Mucosa of rectum (tissue), 2 donors: ENCODE measurements at regions not wholly inside any gene's neighbourhood (a gene's known extent, or its start where the extent isn't known, plus 50 kb on each side); places are given as distances from the start of the nearest gene placed in this dataset.

Experiments
- H3K27ac ChIP-seq, 2 donors: one replicate each; pipeline ENCODE4 v1.7.0; 2013; ENCODE audit warnings: inconsistent platforms in 2 of 2, low read depth in 2 of 2, low read length in 2 of 2
- H3K27me3 ChIP-seq, 2 donors: one replicate each; pipeline ENCODE4 v1.7.0; 2013; ENCODE audit warnings: low read length in 2 of 2; ENCODE audit not compliant: control insufficient read depth in 2 of 2, insufficient read depth in 2 of 2
- H3K36me3 ChIP-seq, 2 donors: one replicate each; pipeline ENCODE4 v1.7.0; 2013; ENCODE audit warnings: low read length in 2 of 2; ENCODE audit not compliant: control insufficient read depth in 2 of 2, insufficient read depth in 2 of 2
- H3K4me1 ChIP-seq, 2 donors: one replicate each; pipeline ENCODE4 v1.7.0; 2013; ENCODE audit warnings: low read length in 2 of 2, mild to moderate bottlenecking in 1 of 2; ENCODE audit not compliant: control insufficient read depth in 2 of 2, insufficient read depth in 2 of 2
- H3K4me3 ChIP-seq, 2 donors: one replicate each; pipeline ENCODE4 v1.7.0; 2013; ENCODE audit warnings: low read length in 2 of 2
- H3K9ac ChIP-seq, 2 donors: one replicate each; pipeline ENCODE4 v1.7.0; 2013; ENCODE audit warnings: low read length in 2 of 2, low read depth in 1 of 2, mild to moderate bottlenecking in 1 of 2
- H3K9me3 ChIP-seq, 2 donors: one replicate each; pipeline ENCODE4 v1.7.0; 2013; ENCODE audit warnings: low read length in 2 of 2; ENCODE audit not compliant: control insufficient read depth in 2 of 2
- donor health status: healthy.
- donor health status: Normal muscosa, but diverticular disease.

GRCh38 chr6:113304116-113304515, 553.0 kb upstream of the MARCKS start:
- H3K27me3 ChIP-seq = no peaks in the 10 kb centered on the region
- no peaks in the 10 kb centered on the region for H3K4me1 ChIP-seq
- no peak overlapping the region for H3K4me3 ChIP-seq
- no peaks in the 10 kb centered on the region for H3K36me3 ChIP-seq
- H3K9ac ChIP-seq = no peak overlapping the region
- H3K9me3 ChIP-seq = no peaks in the 10 kb centered on the region
- no peak overlapping the region for H3K27ac ChIP-seq

DNA sequence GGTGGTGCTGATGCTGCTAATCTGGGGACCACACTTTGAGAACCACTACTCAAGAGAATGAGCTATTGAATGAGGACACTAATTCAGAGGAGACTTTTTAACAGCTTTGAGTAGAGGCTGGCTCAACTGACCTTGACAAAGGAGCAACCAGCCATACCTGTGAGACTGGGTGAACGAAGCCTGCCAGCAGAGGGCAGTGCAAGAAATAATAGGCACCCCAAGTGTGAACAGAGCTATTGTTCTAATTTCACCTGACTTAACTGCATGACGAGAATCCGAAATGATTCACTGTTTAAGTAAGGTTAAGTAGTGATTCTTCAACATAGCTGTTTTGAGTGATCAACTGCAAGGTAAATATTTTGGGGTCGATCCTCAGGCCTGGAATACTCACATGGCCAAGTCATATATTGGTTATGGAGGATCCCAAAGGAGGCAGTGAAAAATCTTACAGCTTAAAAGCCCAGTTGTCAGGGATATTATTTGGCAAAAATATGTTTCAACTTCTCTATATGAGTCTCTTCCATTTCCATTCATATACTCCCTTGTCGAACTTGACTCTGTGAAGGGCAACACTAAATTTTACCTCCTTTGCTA, 550.5 kb upstream of the MARCKS start:
- H3K9ac ChIP-seq = no peak overlapping the region
- H3K4me1 ChIP-seq = no peaks in the 10 kb centered on the region
- H3K27ac ChIP-seq = no peak overlapping the region
- no peaks in the 10 kb centered on the region for H3K9me3 ChIP-seq
- peak overlapping the region in 1 of 2 donors; percentile 25 for H3K4me3 ChIP-seq
- H3K36me3 ChIP-seq = no peaks in the 10 kb centered on the region
- H3K27me3 ChIP-seq = no peaks in the 10 kb centered on the region

- no peak overlapping the region for H3K9ac ChIP-seq
- no peak overlapping the region for H3K4me3 ChIP-seq
- no peak overlapping the region for H3K27ac ChIP-seq
- H3K9me3 ChIP-seq = no peaks in the 10 kb centered on the region
- no peaks in the 10 kb centered on the region for H3K4me1 ChIP-seq
- no peaks in the 10 kb centered on the region for H3K36me3 ChIP-seq
- no peaks in the 10 kb centered on the region for H3K27me3 ChIP-seq
Measured at GRCh38 chr6:113308266-113308665, 548.9 kb upstream of the MARCKS start.

GRCh38 chr6:113313841-113314240, 543.3 kb upstream of the MARCKS start:
- Histone ChIP-seq H3K27ac (no peak overlapping the region), H3K4me3 (no peak overlapping the region), H3K9ac (no peak overlapping the region), H3K27me3 (no peaks in the 10 kb centered on the region), H3K36me3 (no peaks in the 10 kb centered on the region), H3K9me3 (no peaks in the 10 kb centered on the region), H3K4me1 (no peaks in the 10 kb centered on the region)

DNA sequence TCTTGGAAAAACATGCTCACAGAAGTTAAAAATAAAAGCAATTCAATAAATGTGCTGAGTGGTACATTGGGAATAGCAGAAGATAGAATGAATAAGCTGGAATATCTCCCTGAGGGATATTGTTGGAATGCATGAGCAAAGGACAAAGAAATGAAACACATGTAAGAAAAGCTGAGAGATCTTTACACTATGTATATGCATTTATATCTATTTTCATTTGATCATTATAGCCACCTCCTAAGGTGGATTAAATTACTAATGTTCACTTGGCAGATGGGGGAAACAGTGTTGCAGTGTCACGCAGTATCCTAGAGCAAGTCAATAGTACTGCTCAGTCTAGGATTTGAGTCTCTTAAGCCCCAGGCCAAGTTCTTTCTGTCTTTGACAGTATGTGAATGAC, 542.0 kb upstream of the MARCKS start:
- Histone ChIP-seq H3K4me3 (no peak overlapping the region), H3K27ac (no peak overlapping the region), H3K9ac (no peak overlapping the region), H3K4me1 (no peaks in the 10 kb centered on the region), H3K36me3 (no peaks in the 10 kb centered on the region), H3K9me3 (no peaks in the 10 kb centered on the region), H3K27me3 (no peaks in the 10 kb centered on the region)

DNA sequence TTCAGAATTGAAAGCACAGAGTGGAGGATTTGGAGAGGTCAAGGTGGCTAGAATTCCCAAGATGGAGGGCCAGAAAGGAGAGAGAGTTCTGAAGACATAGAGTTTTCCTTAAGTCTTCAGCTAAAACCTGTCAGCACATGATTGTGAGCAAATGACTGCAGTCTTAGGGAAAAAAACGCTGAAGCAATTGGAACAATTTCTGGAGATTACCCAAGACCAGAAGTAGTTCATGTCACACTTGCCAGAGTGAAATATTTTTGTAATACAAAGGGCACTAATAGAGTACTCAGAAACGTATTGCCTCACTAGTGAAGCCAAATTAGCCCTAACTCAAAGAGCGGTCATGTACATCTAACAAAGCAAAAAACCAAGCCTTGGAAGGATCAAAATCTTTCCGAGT, 541.3 kb upstream of the MARCKS start:
- Histone ChIP-seq H3K9ac (no peak overlapping the region), H3K4me1 (no peaks in the 10 kb centered on the region), H3K9me3 (no peaks in the 10 kb centered on the region), H3K36me3 (no peaks in the 10 kb centered on the region), H3K27ac (no peak overlapping the region), H3K4me3 (no peak overlapping the region), H3K27me3 (no peaks in the 10 kb centered on the region)

DNA sequence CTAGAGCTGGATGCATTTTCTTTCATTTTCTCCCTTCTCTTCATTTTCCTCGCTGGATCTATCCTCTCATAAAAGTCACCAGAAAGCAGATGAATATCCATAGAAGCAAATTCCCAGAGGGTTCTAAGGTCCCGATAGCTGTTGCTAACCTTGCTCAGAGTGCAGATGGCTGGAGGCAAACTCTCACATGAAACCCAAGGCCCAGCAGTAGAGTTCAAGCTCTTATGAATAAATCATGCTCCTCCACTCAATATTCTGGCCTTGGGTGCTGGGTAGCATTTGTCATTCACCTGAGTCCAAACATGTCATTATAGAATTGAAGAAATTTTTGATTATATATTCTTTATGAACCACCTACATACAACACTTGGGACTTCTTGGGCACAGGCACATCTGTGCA, 539.7 kb upstream of the MARCKS start:
- no peak overlapping the region for H3K4me3 ChIP-seq

GRCh38 chr6:113317891-113318574, 539.1 kb upstream of the MARCKS start:
- Histone ChIP-seq H3K9ac (no peak overlapping the region), H3K4me3 (no peak overlapping the region), H3K27ac (no peak overlapping the region), H3K27me3 (no peaks in the 10 kb centered on the region), H3K36me3 (no peaks in the 10 kb centered on the region), H3K9me3 (no peaks in the 10 kb centered on the region), H3K4me1 (no peaks in the 10 kb centered on the region)

More for the DNA sequence above, 539.7 kb upstream of the MARCKS start:
- Histone ChIP-seq H3K27ac (no peak overlapping the region), H3K36me3 (no peaks in the 10 kb centered on the region), H3K9ac (no peak overlapping the region), H3K9me3 (no peaks in the 10 kb centered on the region), H3K4me1 (no peaks in the 10 kb centered on the region), H3K27me3 (no peaks in the 10 kb centered on the region)

DNA sequence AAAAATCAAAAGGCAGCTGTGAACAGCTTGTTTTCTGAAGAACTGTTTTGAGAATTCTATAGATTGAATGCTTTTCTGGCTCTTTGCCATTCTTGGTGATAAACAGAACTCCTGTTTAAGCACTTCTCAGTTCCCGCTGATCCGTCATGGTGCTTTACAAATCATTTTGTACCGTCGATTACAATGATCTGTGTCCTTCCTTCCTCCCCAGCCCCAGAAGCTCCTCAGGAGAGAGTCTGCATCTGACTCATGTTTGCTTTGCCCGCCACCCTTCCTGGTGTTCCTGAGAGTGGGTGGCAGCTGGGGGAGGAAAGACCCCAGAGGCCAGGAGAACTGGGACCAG, 538.6 kb upstream of the MARCKS start:
- no peaks in the 10 kb centered on the region for H3K36me3 ChIP-seq
- no peaks in the 10 kb centered on the region for H3K9me3 ChIP-seq
- no peak overlapping the region for H3K4me3 ChIP-seq
- no peak overlapping the region for H3K9ac ChIP-seq
- no peak overlapping the region for H3K27ac ChIP-seq
- no peaks in the 10 kb centered on the region for H3K4me1 ChIP-seq
- no peaks in the 10 kb centered on the region for H3K27me3 ChIP-seq

- H3K27me3 ChIP-seq = no peaks in the 10 kb centered on the region
- H3K36me3 ChIP-seq = no peaks in the 10 kb centered on the region
- H3K9me3 ChIP-seq = no peaks in the 10 kb centered on the region
- no peak overlapping the region for H3K9ac ChIP-seq
- H3K4me3 ChIP-seq = no peak overlapping the region
- H3K27ac ChIP-seq = no peak overlapping the region
- H3K4me1 ChIP-seq = no peaks in the 10 kb centered on the region
Measured at GRCh38 chr6:113320653-113321052, 536.5 kb upstream of the MARCKS start.
